A673 (cell line): ENCODE measurements at regions not wholly inside any gene's neighbourhood (a gene's known extent, or its start where the extent isn't known, plus 50 kb on each side); places are given as distances from the start of the nearest gene placed in this dataset.

Experiments
- EZH2 ChIP-seq: fragments of 200-600 bp; sonication (generic); IDR thresholded peaks from 2 replicates; pipeline ENCODE4 v1.6.1; 2017; ENCODE audit warnings: borderline replicate concordance, low read depth, mild to moderate bottlenecking, mixed read lengths, antibody characterized with exemption, low read length; ENCODE audit not compliant: poor library complexity, severe bottlenecking
- TF ChIP-seq, protein P1 (sequence below): fragments of 300-800, 200-600 bp; sonication (generic); conservative IDR thresholded peaks from 2 replicates; pipeline ENCODE4 v1.5.1; 2017; ENCODE audit warnings: low read depth, mild to moderate bottlenecking, antibody characterized with exemption, low read length, moderate library complexity, mixed read lengths

DNA sequence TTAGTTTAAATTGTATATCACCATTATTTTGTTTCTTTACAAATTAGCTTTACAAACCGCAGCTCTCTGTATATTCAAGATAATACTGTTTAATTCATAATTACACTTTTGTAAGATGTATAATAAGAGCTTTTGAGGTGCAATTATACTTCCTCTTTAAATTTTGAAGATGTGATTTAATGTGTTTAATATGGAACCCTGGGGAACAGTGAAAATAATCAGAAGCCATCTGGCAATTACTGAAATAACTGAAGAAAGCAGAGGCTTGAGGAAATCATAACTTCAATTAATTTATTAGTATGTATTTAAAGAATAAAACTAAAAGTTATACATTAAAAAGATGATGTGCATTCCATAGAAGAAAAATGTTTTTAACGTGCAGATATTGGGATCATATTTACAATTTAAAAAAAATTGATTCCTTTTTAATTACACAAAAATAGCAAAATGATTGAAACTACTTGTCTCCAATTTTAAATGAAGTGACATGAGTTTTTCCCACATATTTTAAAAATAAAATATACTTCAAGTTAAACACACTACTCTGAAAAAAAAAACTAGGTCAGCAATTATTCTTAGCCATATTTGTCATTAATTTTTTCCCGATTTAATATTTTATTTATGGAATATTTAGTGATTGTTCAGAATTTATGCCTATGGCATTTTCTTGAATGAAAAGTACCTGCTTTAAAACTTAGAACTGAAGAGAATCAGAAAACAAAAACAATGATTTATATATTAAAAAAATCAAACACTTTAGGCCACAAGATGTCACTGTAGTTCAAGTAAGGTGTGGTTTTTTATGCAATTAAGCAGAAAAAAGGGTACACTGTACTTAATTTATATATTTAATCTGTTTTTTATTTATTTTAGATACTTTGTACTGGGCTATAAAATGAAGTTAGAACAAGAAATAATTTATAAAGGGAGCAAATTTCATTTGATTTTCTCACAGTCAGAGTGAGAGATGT is 942.7 kb upstream of the NDST4 start:
- TF ChIP-seq, protein P1, sequence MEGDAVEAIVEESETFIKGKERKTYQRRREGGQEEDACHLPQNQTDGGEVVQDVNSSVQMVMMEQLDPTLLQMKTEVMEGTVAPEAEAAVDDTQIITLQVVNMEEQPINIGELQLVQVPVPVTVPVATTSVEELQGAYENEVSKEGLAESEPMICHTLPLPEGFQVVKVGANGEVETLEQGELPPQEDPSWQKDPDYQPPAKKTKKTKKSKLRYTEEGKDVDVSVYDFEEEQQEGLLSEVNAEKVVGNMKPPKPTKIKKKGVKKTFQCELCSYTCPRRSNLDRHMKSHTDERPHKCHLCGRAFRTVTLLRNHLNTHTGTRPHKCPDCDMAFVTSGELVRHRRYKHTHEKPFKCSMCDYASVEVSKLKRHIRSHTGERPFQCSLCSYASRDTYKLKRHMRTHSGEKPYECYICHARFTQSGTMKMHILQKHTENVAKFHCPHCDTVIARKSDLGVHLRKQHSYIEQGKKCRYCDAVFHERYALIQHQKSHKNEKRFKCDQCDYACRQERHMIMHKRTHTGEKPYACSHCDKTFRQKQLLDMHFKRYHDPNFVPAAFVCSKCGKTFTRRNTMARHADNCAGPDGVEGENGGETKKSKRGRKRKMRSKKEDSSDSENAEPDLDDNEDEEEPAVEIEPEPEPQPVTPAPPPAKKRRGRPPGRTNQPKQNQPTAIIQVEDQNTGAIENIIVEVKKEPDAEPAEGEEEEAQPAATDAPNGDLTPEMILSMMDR = peak; percentile 64
- TF ChIP-seq EZH2 = no peak
